Right lobe of liver (tissue), 4 donors: ENCODE measurements at regions not wholly inside any gene's neighbourhood (a gene's known extent, or its start where the extent isn't known, plus 50 kb on each side); places are given as distances from the start of the nearest gene placed in this dataset.

Experiments
- CTCF ChIP-seq, 4 donors: fragments of 200-600 bp in 3 of 4; fragments of 450-650 bp in 1 of 4; IDR thresholded peaks; one replicate each; pipeline versions ENCODE4 v1.5.1 to v1.8.0; 2016 to 2022; ENCODE audit warnings: antibody characterized with exemption in 4 of 4, mild to moderate bottlenecking in 2 of 4
- POLR2A ChIP-seq: fragments of 450-650 bp; IDR thresholded peaks from one replicate; pipeline ENCODE4 v1.6.1; 2017; ENCODE audit warnings: antibody characterized with exemption, mild to moderate bottlenecking
- donor health status: DM: no; HTN: no; CAD: no.
- donor health status: DM: no; HTN: no; CAD: no.
- donor health status: DM: no; HTN: yes; CAD: no.

GRCh38 chr16:76942089-76942488, 248.9 kb upstream of the MON1B start:
- TF ChIP-seq CTCF (IDR thresholded peaks at IDR 0.05): no peak
- TF ChIP-seq POLR2A: no peak
